Activated CD4-positive, alpha-beta T cell treated with anti-CD3 and anti-CD28 coated beads for 36 hours (primary cell): ENCODE measurements at regions not wholly inside any gene's neighbourhood (a gene's known extent, or its start where the extent isn't known, plus 50 kb on each side); places are given as distances from the start of the nearest gene placed in this dataset.
A peak's percentile ranks its signal among the peaks of the same experiment; 100 is the strongest.

Experiments
- ATAC-seq: fragments of 200-7000 bp; cut with Tn5 transposase; one replicate; pipeline ENCODE4 v1.10.0; 2021; ENCODE audit warnings: mild to moderate bottlenecking, moderate library complexity
- CTCF ChIA-PET: fragments of 350-600 bp; sonication (Branson Sonifier 250); formaldehyde crosslinking; loops from one replicate; lab custom pipeline; 2021; ENCODE audit warnings: antibody characterized with exemption; lab: Charles Lee
- POLR2A ChIA-PET: fragments of 350-600 bp; sonication (Branson Sonifier 250); formaldehyde crosslinking; loops from one replicate; lab custom pipeline; 2021; ENCODE audit warnings: antibody characterized with exemption, inconsistent platforms; lab: Charles Lee
- DNase-seq: peaks from one replicate; pipeline ENCODE4 v3.0.0-alpha.2; 2020
- H3K27ac Mint-ChIP-seq: one replicate; pipeline ENCODE4 v1.8.0; 2021; ENCODE audit warnings: mixed read lengths
- H3K27me3 Mint-ChIP-seq: one replicate; pipeline ENCODE4 v1.8.0; 2021; ENCODE audit warnings: mixed read lengths
- H3K36me3 Mint-ChIP-seq: one replicate; pipeline ENCODE4 v1.8.0; 2021; ENCODE audit warnings: low read depth, mixed read lengths
- H3K4me1 Mint-ChIP-seq: one replicate; pipeline ENCODE4 v1.8.0; 2021; ENCODE audit warnings: mixed read lengths
- H3K4me3 Mint-ChIP-seq: one replicate; pipeline ENCODE4 v1.8.0; 2021; ENCODE audit warnings: mild to moderate bottlenecking, moderate library complexity, mixed read lengths
- H3K9me3 Mint-ChIP-seq: one replicate; pipeline ENCODE4 v1.8.0; 2021; ENCODE audit warnings: low read depth, mixed read lengths
- intact Hi-C, 2 experiments: fragments of 100-400 bp; cut with DNase I in 1 of 2; cut with micrococcal nuclease in 1 of 2; formaldehyde crosslinking; loops; one replicate each; pipeline versions ENCODE4 v1.14.2 to v1.15.1; 2022 to 2024; cut with DNase I, micrococcal nuclease

- CTCF ChIA-PET: no interaction called here
- no peaks in the 10 kb centered on the region for H3K9me3 Mint-ChIP-seq
Observed at GRCh38 chr15:37767841-37768455, 166.5 kb upstream of the TMCO5A start.

GRCh38 chr15:37771465-37771864 lies 163.0 kb upstream of the TMCO5A start:
- Mint-ChIP-seq H3K27me3 (peaks cover 4% of the 10 kb centered on the region), H3K36me3 (no peaks in the 10 kb centered on the region), H3K27ac (no peak overlapping the region), H3K4me3 (no peak overlapping the region), H3K9me3 (no peaks in the 10 kb centered on the region), H3K4me1 (no peaks in the 10 kb centered on the region)
- ATAC-seq (no peak), DNase-seq (no peak)
- intact Hi-C loops: no loop called here
- ChIA-PET CTCF (no interaction called here), POLR2A (no interaction called here)

More at GRCh38 chr15:37767841-37768455, 166.5 kb upstream of the TMCO5A start:
- intact Hi-C loops: loop anchor here in 1 of 2 experiments (5.0 kb wide), 1 partner anchor 584 kb away; no protein-coding TSS in a partner anchor
- Mint-ChIP-seq H3K4me1 (peaks cover 5% of the 10 kb centered on the region), H3K36me3 (no peaks in the 10 kb centered on the region), H3K27ac (no peak overlapping the region), H3K4me3 (no peak overlapping the region), H3K27me3 (peaks cover 2% of the 10 kb centered on the region)
- POLR2A ChIA-PET: no interaction called here
- DNase-seq (no peak), ATAC-seq (no peak)

- POLR2A ChIA-PET: no interaction called here
- Mint-ChIP-seq H3K4me1 (no peaks in the 10 kb centered on the region), H3K4me3 (no peak overlapping the region), H3K9me3 (no peaks in the 10 kb centered on the region), H3K27ac (no peak overlapping the region), H3K27me3 (peaks cover 3% of the 10 kb centered on the region), H3K36me3 (no peaks in the 10 kb centered on the region)
- ATAC-seq: no peak
- intact Hi-C loops: no loop called here
- DNase-seq: no peak
- CTCF ChIA-PET: no interaction called here
Observed at GRCh38 chr15:37773111-37773860, 161.2 kb upstream of the TMCO5A start.

- POLR2A ChIA-PET: no interaction called here
- CTCF ChIA-PET: no interaction called here
- no peaks in the 10 kb centered on the region for H3K36me3 Mint-ChIP-seq
- no peak overlapping the region for H3K4me3 Mint-ChIP-seq
- intact Hi-C loops: no loop called here
- no peak for ATAC-seq
- DNase-seq: no peak
- H3K27ac Mint-ChIP-seq: no peak overlapping the region
- H3K27me3 Mint-ChIP-seq: peaks cover 4% of the 10 kb centered on the region
- H3K4me1 Mint-ChIP-seq: no peaks in the 10 kb centered on the region
- H3K9me3 Mint-ChIP-seq: no peaks in the 10 kb centered on the region
Observed at GRCh38 chr15:37774961-37775360, 159.5 kb upstream of the TMCO5A start.

- H3K9me3 Mint-ChIP-seq: no peaks in the 10 kb centered on the region
- no peaks in the 10 kb centered on the region for H3K4me1 Mint-ChIP-seq
- no peak for ATAC-seq
- no peaks in the 10 kb centered on the region for H3K36me3 Mint-ChIP-seq
- no peak overlapping the region for H3K27ac Mint-ChIP-seq
- H3K27me3 Mint-ChIP-seq: peaks cover 4% of the 10 kb centered on the region
- DNase-seq: no peak
- intact Hi-C loops: no loop called here
- POLR2A ChIA-PET: no interaction called here
- H3K4me3 Mint-ChIP-seq: no peak overlapping the region
- CTCF ChIA-PET: no interaction called here
Observed at GRCh38 chr15:37777006-37777405, 157.4 kb upstream of the TMCO5A start.

- ChIA-PET CTCF (no interaction called here), POLR2A (no interaction called here)
- Mint-ChIP-seq H3K4me1 (no peaks in the 10 kb centered on the region), H3K36me3 (no peaks in the 10 kb centered on the region), H3K27ac (no peak overlapping the region), H3K4me3 (no peak overlapping the region), H3K9me3 (no peaks in the 10 kb centered on the region), H3K27me3 (peaks cover 2% of the 10 kb centered on the region)
- DNase-seq: no peak
- no peak for ATAC-seq
- intact Hi-C loops: no loop called here
Observed at GRCh38 chr15:37783290-37783689, 151.2 kb upstream of the TMCO5A start.

- Mint-ChIP-seq H3K27ac (no peak overlapping the region), H3K9me3 (no peaks in the 10 kb centered on the region), H3K4me3 (no peak overlapping the region), H3K36me3 (no peaks in the 10 kb centered on the region), H3K27me3 (peaks cover 3% of the 10 kb centered on the region), H3K4me1 (no peaks in the 10 kb centered on the region)
- ChIA-PET CTCF (interaction anchor here (0.9 kb wide), 1 partner anchor 23 kb away, joined by 3 read pairs; no protein-coding TSS in a partner anchor), POLR2A (no interaction called here)
- intact Hi-C loops: no loop called here
- DNase-seq (no peak), ATAC-seq (no peak)
Observed at GRCh38 chr15:37788330-37788729, 146.1 kb upstream of the TMCO5A start.

GRCh38 chr15:37788767-37789396 lies 145.6 kb upstream of the TMCO5A start:
- H3K27me3 Mint-ChIP-seq: peaks cover 3% of the 10 kb centered on the region
- ATAC-seq (no peak), DNase-seq (no peak)
- CTCF ChIA-PET: interaction anchor here (0.9 kb wide), 1 partner anchor 23 kb away, joined by 3 read pairs; no protein-coding TSS in a partner anchor
- H3K9me3 Mint-ChIP-seq: no peaks in the 10 kb centered on the region
- H3K4me3 Mint-ChIP-seq: no peak overlapping the region
- H3K27ac Mint-ChIP-seq: no peak overlapping the region
- H3K4me1 Mint-ChIP-seq: no peaks in the 10 kb centered on the region
- no peaks in the 10 kb centered on the region for H3K36me3 Mint-ChIP-seq
- POLR2A ChIA-PET: no interaction called here
- intact Hi-C loops: no loop called here

GRCh38 chr15:37789397-37789786 lies 145.0 kb upstream of the TMCO5A start:
- no peak for DNase-seq
- intact Hi-C loops: no loop called here
- ATAC-seq: no peak
- no peaks in the 10 kb centered on the region for H3K36me3 Mint-ChIP-seq
- H3K27me3 Mint-ChIP-seq: peaks cover 3% of the 10 kb centered on the region
- POLR2A ChIA-PET: no interaction called here
- H3K4me1 Mint-ChIP-seq: no peaks in the 10 kb centered on the region
- no peaks in the 10 kb centered on the region for H3K9me3 Mint-ChIP-seq
- no peak overlapping the region for H3K4me3 Mint-ChIP-seq
- CTCF ChIA-PET: interaction anchor here (0.9 kb wide), 1 partner anchor 24 kb away, joined by 3 read pairs; no protein-coding TSS in a partner anchor
- H3K27ac Mint-ChIP-seq: no peak overlapping the region

GRCh38 chr15:37789881-37790280 lies 144.6 kb upstream of the TMCO5A start:
- Mint-ChIP-seq H3K4me3 (no peak overlapping the region), H3K27ac (no peak overlapping the region), H3K4me1 (no peaks in the 10 kb centered on the region), H3K27me3 (peaks cover 3% of the 10 kb centered on the region), H3K36me3 (no peaks in the 10 kb centered on the region), H3K9me3 (no peaks in the 10 kb centered on the region)
- CTCF ChIA-PET: no interaction called here
- DNase-seq: no peak
- intact Hi-C loops: no loop called here
- POLR2A ChIA-PET: no interaction called here
- ATAC-seq: peak; percentile 47

GRCh38 chr15:37791693-37792092 lies 142.7 kb upstream of the TMCO5A start:
- Mint-ChIP-seq H3K4me3 (no peak overlapping the region), H3K4me1 (no peaks in the 10 kb centered on the region), H3K9me3 (no peaks in the 10 kb centered on the region), H3K27me3 (peaks cover 5% of the 10 kb centered on the region), H3K27ac (no peak overlapping the region), H3K36me3 (no peaks in the 10 kb centered on the region)
- intact Hi-C loops: no loop called here
- no peak for DNase-seq
- no peak for ATAC-seq
- CTCF ChIA-PET: no interaction called here
- POLR2A ChIA-PET: no interaction called here

GRCh38 chr15:37792351-37792750 lies 142.1 kb upstream of the TMCO5A start:
- ATAC-seq (no peak), DNase-seq (no peak)
- no peaks in the 10 kb centered on the region for H3K36me3 Mint-ChIP-seq
- ChIA-PET CTCF (no interaction called here), POLR2A (no interaction called here)
- no peaks in the 10 kb centered on the region for H3K4me1 Mint-ChIP-seq
- H3K9me3 Mint-ChIP-seq: no peaks in the 10 kb centered on the region
- no peak overlapping the region for H3K4me3 Mint-ChIP-seq
- intact Hi-C loops: no loop called here
- no peak overlapping the region for H3K27ac Mint-ChIP-seq
- H3K27me3 Mint-ChIP-seq: peaks cover 5% of the 10 kb centered on the region
